AG09309 (cell line): ENCODE measurements at regions not wholly inside any gene's neighbourhood (a gene's known extent, or its start where the extent isn't known, plus 50 kb on each side); places are given as distances from the start of the nearest gene placed in this dataset.

Experiments
- DNase-seq: peaks from one replicate; pipeline ENCODE4 v3.0.0-alpha.2; 2010; ENCODE audit warnings: low read depth
- H3K4me3 ChIP-seq: 2 replicates; pipeline ENCODE4 v1.5.1; 2011; ENCODE audit warnings: mild to moderate bottlenecking, low read depth, low read length, moderate library complexity; ENCODE audit not compliant: control insufficient read depth
- CTCF ChIP-seq: IDR thresholded peaks from 2 replicates; pipeline ENCODE4 v1.5.1; 2011; ENCODE audit warnings: mild to moderate bottlenecking, low read depth, low read length, inconsistent platforms; ENCODE audit not compliant: insufficient read depth, control insufficient read depth; ENCODE audit errors: missing control alignments

GRCh38 chr3:21927261-21927660 lies 176.3 kb upstream of the ZNF385D start:
- no peak for DNase-seq
- TF ChIP-seq CTCF, result no peak
- H3K4me3 ChIP-seq, result no peak overlapping the region

GRCh38 chr3:21934591-21934990 lies 183.6 kb upstream of the ZNF385D start:
- H3K4me3 ChIP-seq, result no peak overlapping the region
- TF ChIP-seq CTCF, result no peak
- DNase-seq, result no peak

GRCh38 chr3:21936207-21936606 lies 185.2 kb upstream of the ZNF385D start:
- no peak for DNase-seq
- TF ChIP-seq CTCF, result no peak

GRCh38 chr3:21938267-21938681 lies 187.3 kb upstream of the ZNF385D start:
- no peak overlapping the region for H3K4me3 ChIP-seq
- no peak for DNase-seq
- no peak for TF ChIP-seq CTCF

More at GRCh38 chr3:21936207-21936606, 185.2 kb upstream of the ZNF385D start:
- H3K4me3 ChIP-seq, result no peak overlapping the region

GRCh38 chr3:21942328-21942727 lies 191.3 kb upstream of the ZNF385D start:
- no peak for TF ChIP-seq CTCF
- peak; percentile 28 for DNase-seq
- no peak overlapping the region for H3K4me3 ChIP-seq

- no peak for TF ChIP-seq CTCF
- no peak overlapping the region for H3K4me3 ChIP-seq
- no peak for DNase-seq
Measured at GRCh38 chr3:21944251-21944650, 193.2 kb upstream of the ZNF385D start.

- TF ChIP-seq CTCF, result no peak
- no peak for DNase-seq
- no peak overlapping the region for H3K4me3 ChIP-seq
Measured at GRCh38 chr3:21952856-21953255, 201.8 kb upstream of the ZNF385D start.
